H9 (cell line): ENCODE measurements at regions not wholly inside any gene's neighbourhood (a gene's known extent, or its start where the extent isn't known, plus 50 kb on each side); places are given as distances from the start of the nearest gene placed in this dataset.

ENCODE experiments used
- DNase-seq: peaks from one replicate; pipeline ENCODE4 v3.0.0-alpha.2; 2017
- H2AFZ ChIP-seq: one replicate; pipeline ENCODE4 v1.6.1; 2013; ENCODE audit warnings: mild to moderate bottlenecking, low read length, control low read depth, moderate library complexity
- H2AK5ac ChIP-seq: 2 replicates; pipeline ENCODE4 v1.6.1; 2013; ENCODE audit warnings: low read length, control low read depth, mixed read lengths; ENCODE audit not compliant: insufficient read length
- H2BK120ac ChIP-seq: one replicate; pipeline ENCODE4 v1.6.1; 2013; ENCODE audit warnings: low read depth, mild to moderate bottlenecking, low read length, control low read depth, inconsistent platforms; ENCODE audit not compliant: poor library complexity, severe bottlenecking
- H2BK12ac ChIP-seq: 2 replicates; pipeline ENCODE4 v1.6.1; 2013; ENCODE audit warnings: low read length, control low read depth, mixed read lengths, low read depth; ENCODE audit not compliant: insufficient read length
- H2BK15ac ChIP-seq: 2 replicates; pipeline ENCODE4 v1.6.1; 2013; ENCODE audit warnings: low read depth, low read length, control low read depth
- H2BK20ac ChIP-seq: one replicate; pipeline ENCODE4 v1.6.1; 2013; ENCODE audit warnings: low read depth, mild to moderate bottlenecking, low read length, control low read depth, inconsistent platforms; ENCODE audit not compliant: poor library complexity, severe bottlenecking
- H2BK5ac ChIP-seq: 2 replicates; pipeline ENCODE4 v1.6.1; 2013; ENCODE audit warnings: low read length, control low read depth, mixed read lengths; ENCODE audit not compliant: insufficient read length
- H3K14ac ChIP-seq: 2 replicates; pipeline ENCODE4 v1.6.1; 2013; ENCODE audit warnings: low read length, control low read depth; ENCODE audit not compliant: insufficient read depth
- H3K18ac ChIP-seq: 2 replicates; pipeline ENCODE4 v1.6.1; 2013; ENCODE audit warnings: low read depth, mild to moderate bottlenecking, mixed read lengths, low read length, control low read depth; ENCODE audit not compliant: insufficient read length
- H3K23ac ChIP-seq: 2 replicates; pipeline ENCODE4 v1.6.1; 2013; ENCODE audit warnings: low read length, control low read depth, mixed read lengths, low read depth; ENCODE audit not compliant: insufficient read length
- H3K23me2 ChIP-seq: 2 replicates; pipeline ENCODE4 v1.6.1; 2013; ENCODE audit warnings: low read depth, mild to moderate bottlenecking, mixed read lengths, low read length, control low read depth; ENCODE audit not compliant: insufficient read length, poor library complexity, severe bottlenecking
- H3K27ac ChIP-seq: 2 replicates; pipeline ENCODE4 v1.5.1; 2013; ENCODE audit warnings: low read length, control low read depth, mixed read lengths, low read depth; ENCODE audit not compliant: insufficient read length
- H3K27me3 ChIP-seq: 2 replicates; pipeline ENCODE4 v1.6.1; 2013; ENCODE audit warnings: low read length, control low read depth, inconsistent platforms; ENCODE audit not compliant: insufficient read depth
- H3K4ac ChIP-seq: 2 replicates; pipeline ENCODE4 v1.6.1; 2013; ENCODE audit warnings: low read depth, mild to moderate bottlenecking, control low read depth, inconsistent platforms, low read length, moderate library complexity
- H3K4me1 ChIP-seq: 2 replicates; pipeline ENCODE4 v1.6.1; 2013; ENCODE audit warnings: low read length, control low read depth, inconsistent platforms; ENCODE audit not compliant: insufficient read depth
- H3K4me2 ChIP-seq: 2 replicates; pipeline ENCODE4 v1.6.1; 2013; ENCODE audit warnings: low read length, control low read depth, mixed read lengths; ENCODE audit not compliant: insufficient read length, insufficient read depth
- H3K56ac ChIP-seq: 2 replicates; pipeline ENCODE4 v1.6.1; 2013; ENCODE audit warnings: low read depth, mild to moderate bottlenecking, mixed read lengths, low read length, control low read depth; ENCODE audit not compliant: insufficient read length
- H3K79me1 ChIP-seq: 2 replicates; pipeline ENCODE4 v1.6.1; 2013; ENCODE audit warnings: low read depth, mild to moderate bottlenecking, moderate library complexity, low read length, control low read depth, inconsistent platforms; ENCODE audit not compliant: insufficient read depth, poor library complexity, severe bottlenecking
- H3K79me2 ChIP-seq: 2 replicates; pipeline ENCODE4 v1.6.1; 2013; ENCODE audit warnings: low read length, control low read depth, inconsistent platforms; ENCODE audit not compliant: insufficient read depth
- H3K9ac ChIP-seq: 2 replicates; pipeline ENCODE4 v1.6.1; 2013; ENCODE audit warnings: low read length, control low read depth, mixed read lengths; ENCODE audit not compliant: insufficient read length; ENCODE audit errors: extremely low read depth
- H3K9me3 ChIP-seq: one replicate; pipeline ENCODE4 v1.6.1; 2013; ENCODE audit warnings: low read depth, low read length, inconsistent platforms; ENCODE audit not compliant: control insufficient read depth
- H3T11ph ChIP-seq: one replicate; pipeline ENCODE4 v1.6.1; 2013; ENCODE audit warnings: mild to moderate bottlenecking, low read length, control low read depth, inconsistent platforms
- H4K20me1 ChIP-seq: one replicate; pipeline ENCODE4 v1.6.1; 2013; ENCODE audit not compliant: control insufficient read depth, insufficient read length, insufficient read depth
- H4K5ac ChIP-seq: 2 replicates; pipeline ENCODE4 v1.6.1; 2013; ENCODE audit warnings: low read depth, mild to moderate bottlenecking, mixed read lengths, low read length, control low read depth; ENCODE audit not compliant: insufficient read length
- H4K8ac ChIP-seq: replicated peaks from 2 replicates; pipeline ENCODE4 v1.6.1; 2013; ENCODE audit warnings: low read length, control low read depth, mixed read lengths, low read depth; ENCODE audit not compliant: insufficient read length
- H4K91ac ChIP-seq: 2 replicates; pipeline ENCODE4 v1.6.1; 2013; ENCODE audit warnings: low read depth, mild to moderate bottlenecking, moderate library complexity, mixed read lengths, low read length, control low read depth; ENCODE audit not compliant: insufficient read length
- H3K27ac Mint-ChIP-seq, 3 experiments: 2 replicates in 2 of 3; 3 replicates in 1 of 3; pipeline ENCODE4 v1.8.0; 2020 to 2021; ENCODE audit warnings: mixed read lengths in 3 of 3, mild to moderate bottlenecking in 1 of 3, moderate library complexity in 1 of 3
- H3K27me3 Mint-ChIP-seq: 2 replicates; pipeline ENCODE4 v1.8.0; 2021; ENCODE audit warnings: low read depth, mild to moderate bottlenecking, moderate library complexity, mixed read lengths
- H3K36me3 Mint-ChIP-seq, 3 experiments: 2 replicates in 2 of 3; 3 replicates in 1 of 3; pipeline ENCODE4 v1.8.0; 2020 to 2021; ENCODE audit warnings: low read depth in 3 of 3, mixed read lengths in 3 of 3; ENCODE audit not compliant: insufficient read depth in 1 of 3
- H3K4me1 Mint-ChIP-seq, 2 experiments: 2 replicates each; pipeline ENCODE4 v1.8.0; 2020; ENCODE audit warnings: mixed read lengths in 2 of 2
- H3K4me3 Mint-ChIP-seq, 2 experiments: 2 replicates in 1 of 2; 3 replicates in 1 of 2; pipeline ENCODE4 v1.8.0; 2020 to 2021; ENCODE audit warnings: mild to moderate bottlenecking in 2 of 2, mixed read lengths in 2 of 2, moderate library complexity in 1 of 2
- H3K9me3 Mint-ChIP-seq, 2 experiments: 2 replicates in 1 of 2; 3 replicates in 1 of 2; pipeline ENCODE4 v1.8.0; 2020; ENCODE audit warnings: mild to moderate bottlenecking in 2 of 2, mixed read lengths in 2 of 2, moderate library complexity in 1 of 2
- CTCF ChIP-seq: fragments of 200-600 bp; sonication (generic); conservative IDR thresholded peaks from 3 replicates; pipeline ENCODE4 v1.8.0; 2021; ENCODE audit warnings: antibody characterized with exemption, mild to moderate bottlenecking
- WGBS: extraction: QIAGEN DNeasy Blood & Tissue Kit; methylation state at CpG from one replicate; pipeline ENCODE4 v1.1.7; 2013; ENCODE audit warnings: missing lambda C conversion rate, low lambda C conversion rate, mixed read lengths; ENCODE audit not compliant: insufficient read length; ENCODE audit errors: extremely low coverage; 5-methylcytosine and 5-hydroxymethylcytosine counted together

- DNase-seq = no peak
- H2BK15ac ChIP-seq = no peak overlapping the region
- no peak overlapping the region for H2AFZ ChIP-seq
- no peak overlapping the region for H3K9ac ChIP-seq
- H3K4me1 ChIP-seq = no peaks in the 10 kb centered on the region
- no peak overlapping the region for H2AK5ac ChIP-seq
- no peak overlapping the region for H3K56ac ChIP-seq
- Mint-ChIP-seq H3K9me3 (peaks cover 16 to 19% of the 10 kb centered on the region in 2 experiments), H3K27ac (no peak overlapping the region), H3K36me3 (peaks cover 0 to 11% (median 10%) of the 10 kb centered on the region in 3 experiments; a peak in 6 of 7 replicates), H3K4me1 (no peaks in the 10 kb centered on the region), H3K27me3 (no peaks in the 10 kb centered on the region), H3K4me3 (no peak overlapping the region)
- no peak overlapping the region for H3K4ac ChIP-seq
- H4K20me1 ChIP-seq = no peaks in the 10 kb centered on the region
- H3K27me3 ChIP-seq = no peaks in the 10 kb centered on the region
- H3K9me3 ChIP-seq = no peaks in the 10 kb centered on the region
- no peak overlapping the region for H3T11ph ChIP-seq
- H3K79me2 ChIP-seq = no peaks in the 10 kb centered on the region
- no peak overlapping the region for H3K27ac ChIP-seq
- no peaks in the 10 kb centered on the region for H3K79me1 ChIP-seq
- no peak overlapping the region for H2BK120ac ChIP-seq
- no peak for TF ChIP-seq CTCF
- no peak overlapping the region for H3K23ac ChIP-seq
- no peak overlapping the region for H2BK5ac ChIP-seq
- no peak overlapping the region for H3K4me2 ChIP-seq
- H4K8ac ChIP-seq = no peak overlapping the region
- no peak overlapping the region for H3K14ac ChIP-seq
- WGBS = no CpG with 5 or more reads among the region's 1 CpG
- no peak overlapping the region for H2BK20ac ChIP-seq
- no peak overlapping the region for H2BK12ac ChIP-seq
- H4K5ac ChIP-seq = no peak overlapping the region
- no peaks in the 10 kb centered on the region for H3K23me2 ChIP-seq
- H4K91ac ChIP-seq = no peak overlapping the region
- no peak overlapping the region for H3K18ac ChIP-seq
Measured at GRCh38 chr5:145218982-145219381, 616.2 kb downstream of the PRELID2 start.
